DOHH2 (cell line): ENCODE measurements at regions not wholly inside any gene's neighbourhood (a gene's known extent, or its start where the extent isn't known, plus 50 kb on each side); places are given as distances from the start of the nearest gene placed in this dataset.

Source experiments
- EZH2phosphoT487 ChIP-seq: fragments of 200-600 bp; sonication (generic); IDR thresholded peaks from 2 replicates; pipeline ENCODE4 v1.6.1; 2017; ENCODE audit warnings: borderline replicate concordance, mild to moderate bottlenecking, antibody characterized with exemption, low read length, moderate library complexity, mixed read lengths
- TF ChIP-seq, protein P1 (sequence below): fragments of 200-600 bp; sonication (generic); IDR thresholded peaks from one replicate; pipeline ENCODE4 v1.5.1; 2014; ENCODE audit warnings: antibody characterized with exemption, mild to moderate bottlenecking, low read depth, low read length; ENCODE audit not compliant: poor library complexity, severe bottlenecking

DNA sequence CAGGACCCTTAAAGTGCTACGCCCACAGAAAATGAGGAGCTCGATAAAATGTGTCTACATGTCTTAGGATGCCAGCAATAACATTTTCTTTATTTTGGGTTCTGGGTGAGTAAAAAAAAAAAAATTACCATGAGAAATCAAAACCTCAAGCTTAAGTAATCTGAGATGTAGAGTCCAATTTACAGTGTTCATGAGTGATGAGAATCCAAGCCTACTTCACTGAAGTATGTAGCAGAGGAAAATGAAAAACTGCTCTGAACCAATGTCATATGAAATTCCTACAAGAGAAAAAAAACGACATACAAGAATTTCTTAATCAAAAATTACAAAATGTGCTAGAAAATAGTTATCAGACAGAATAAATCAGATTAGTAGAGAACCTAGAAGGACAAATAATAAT lies 274.4 kb downstream of the HTR7 start:
- TF ChIP-seq, protein P1, sequence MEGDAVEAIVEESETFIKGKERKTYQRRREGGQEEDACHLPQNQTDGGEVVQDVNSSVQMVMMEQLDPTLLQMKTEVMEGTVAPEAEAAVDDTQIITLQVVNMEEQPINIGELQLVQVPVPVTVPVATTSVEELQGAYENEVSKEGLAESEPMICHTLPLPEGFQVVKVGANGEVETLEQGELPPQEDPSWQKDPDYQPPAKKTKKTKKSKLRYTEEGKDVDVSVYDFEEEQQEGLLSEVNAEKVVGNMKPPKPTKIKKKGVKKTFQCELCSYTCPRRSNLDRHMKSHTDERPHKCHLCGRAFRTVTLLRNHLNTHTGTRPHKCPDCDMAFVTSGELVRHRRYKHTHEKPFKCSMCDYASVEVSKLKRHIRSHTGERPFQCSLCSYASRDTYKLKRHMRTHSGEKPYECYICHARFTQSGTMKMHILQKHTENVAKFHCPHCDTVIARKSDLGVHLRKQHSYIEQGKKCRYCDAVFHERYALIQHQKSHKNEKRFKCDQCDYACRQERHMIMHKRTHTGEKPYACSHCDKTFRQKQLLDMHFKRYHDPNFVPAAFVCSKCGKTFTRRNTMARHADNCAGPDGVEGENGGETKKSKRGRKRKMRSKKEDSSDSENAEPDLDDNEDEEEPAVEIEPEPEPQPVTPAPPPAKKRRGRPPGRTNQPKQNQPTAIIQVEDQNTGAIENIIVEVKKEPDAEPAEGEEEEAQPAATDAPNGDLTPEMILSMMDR: no peak
- no peak for TF ChIP-seq EZH2phosphoT487
